Mucosa of rectum (tissue), 2 donors: ENCODE measurements at regions not wholly inside any gene's neighbourhood (a gene's known extent, or its start where the extent isn't known, plus 50 kb on each side); places are given as distances from the start of the nearest gene placed in this dataset.
A peak's percentile ranks its signal among the peaks of the same experiment; 100 is the strongest.

Experiments used
- H3K27ac ChIP-seq, 2 donors: one replicate each; pipeline ENCODE4 v1.7.0; 2013; ENCODE audit warnings: inconsistent platforms in 2 of 2, low read depth in 2 of 2, low read length in 2 of 2
- H3K27me3 ChIP-seq, 2 donors: one replicate each; pipeline ENCODE4 v1.7.0; 2013; ENCODE audit warnings: low read length in 2 of 2; ENCODE audit not compliant: control insufficient read depth in 2 of 2, insufficient read depth in 2 of 2
- H3K36me3 ChIP-seq, 2 donors: one replicate each; pipeline ENCODE4 v1.7.0; 2013; ENCODE audit warnings: low read length in 2 of 2; ENCODE audit not compliant: control insufficient read depth in 2 of 2, insufficient read depth in 2 of 2
- H3K4me1 ChIP-seq, 2 donors: one replicate each; pipeline ENCODE4 v1.7.0; 2013; ENCODE audit warnings: low read length in 2 of 2, mild to moderate bottlenecking in 1 of 2; ENCODE audit not compliant: control insufficient read depth in 2 of 2, insufficient read depth in 2 of 2
- H3K4me3 ChIP-seq, 2 donors: one replicate each; pipeline ENCODE4 v1.7.0; 2013; ENCODE audit warnings: low read length in 2 of 2
- H3K9ac ChIP-seq, 2 donors: one replicate each; pipeline ENCODE4 v1.7.0; 2013; ENCODE audit warnings: low read length in 2 of 2, low read depth in 1 of 2, mild to moderate bottlenecking in 1 of 2
- H3K9me3 ChIP-seq, 2 donors: one replicate each; pipeline ENCODE4 v1.7.0; 2013; ENCODE audit warnings: low read length in 2 of 2; ENCODE audit not compliant: control insufficient read depth in 2 of 2
- donor health status: healthy.
- donor health status: Normal muscosa, but diverticular disease.

DNA sequence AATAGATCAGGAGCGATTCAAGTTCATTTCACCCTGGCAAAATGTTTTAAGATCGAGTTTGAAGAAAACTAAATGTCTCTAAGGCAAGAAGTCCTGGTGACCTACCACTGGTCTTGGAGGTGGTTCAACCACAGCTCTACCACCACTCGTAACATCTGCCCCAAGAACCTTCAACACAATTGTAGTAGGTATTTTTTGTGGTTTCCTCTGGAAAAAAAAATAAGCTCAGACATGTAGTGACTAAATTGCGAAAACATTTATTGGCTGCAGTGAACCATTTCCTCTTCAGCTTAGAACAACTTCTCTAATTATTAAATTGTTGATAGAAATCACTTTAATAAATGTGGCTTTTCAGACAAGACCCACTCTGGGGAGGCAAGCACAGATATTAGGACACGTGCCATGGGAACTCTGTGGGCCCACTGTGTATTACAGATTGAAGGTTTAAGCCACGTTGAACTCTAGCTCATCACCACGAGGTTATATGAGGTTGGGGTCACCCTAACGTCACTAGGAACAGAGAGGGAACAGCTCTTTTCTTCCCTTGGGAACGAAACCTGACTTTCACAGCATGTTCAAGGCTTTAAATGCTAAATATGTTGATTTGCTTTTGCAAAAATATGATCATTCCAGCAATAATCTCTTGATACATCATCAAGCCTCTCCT lies 142.9 kb downstream of the HSD17B3 start:
- Histone ChIP-seq H3K9ac (no peak overlapping the region), H3K4me3 (no peak overlapping the region), H3K27ac (no peak overlapping the region), H3K4me1 (no peaks in the 10 kb centered on the region), H3K27me3 (no peaks in the 10 kb centered on the region), H3K9me3 (no peaks in the 10 kb centered on the region), H3K36me3 (no peaks in the 10 kb centered on the region)

DNA sequence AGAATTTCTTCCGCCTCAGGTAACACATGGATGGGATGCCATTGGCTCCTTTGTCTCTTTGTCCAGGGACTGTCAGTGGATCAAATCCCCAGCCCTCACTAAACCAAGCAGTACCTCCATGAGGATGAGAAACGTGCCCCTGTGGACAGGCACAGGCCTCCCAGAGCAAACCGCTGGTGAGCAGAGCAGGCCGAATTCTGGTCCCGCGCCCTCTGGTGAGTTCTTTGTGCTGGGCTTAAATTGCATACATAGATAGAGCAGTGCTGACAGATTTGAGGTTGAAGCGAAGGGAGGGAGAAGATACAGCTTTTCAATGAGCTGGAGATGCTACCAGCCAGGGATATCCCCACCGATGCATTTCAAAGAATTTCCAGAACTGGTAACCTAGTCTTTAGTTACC lies 143.8 kb downstream of the HSD17B3 start:
- Histone ChIP-seq H3K27me3 (no peaks in the 10 kb centered on the region), H3K4me3 (no peak overlapping the region), H3K4me1 (no peaks in the 10 kb centered on the region), H3K9ac (no peak overlapping the region), H3K27ac (no peak overlapping the region), H3K36me3 (no peaks in the 10 kb centered on the region), H3K9me3 (no peaks in the 10 kb centered on the region)

DNA sequence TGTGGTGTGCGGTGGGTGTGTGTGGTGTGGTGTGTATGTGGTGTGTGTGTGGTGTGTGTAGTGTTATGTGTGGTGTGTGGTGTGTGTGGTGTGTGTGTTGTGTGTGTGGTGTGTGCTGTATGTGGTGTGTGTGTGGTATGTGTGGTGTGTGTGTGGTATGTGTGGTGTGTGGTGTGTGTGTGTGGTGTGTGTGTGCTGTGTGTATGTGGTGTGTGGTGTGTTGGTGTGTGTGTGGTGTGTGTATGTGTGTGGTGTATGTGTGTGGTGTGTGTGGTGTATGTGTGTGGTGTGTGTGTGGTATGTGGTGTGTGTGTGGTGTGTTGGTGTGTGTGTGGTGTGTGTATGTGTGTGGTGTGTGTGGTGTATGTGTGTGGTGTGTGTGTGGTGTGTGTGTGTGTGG lies 144.3 kb downstream of the HSD17B3 start:
- Histone ChIP-seq H3K36me3 (no peaks in the 10 kb centered on the region), H3K9me3 (no peaks in the 10 kb centered on the region), H3K27ac (no peak overlapping the region), H3K4me3 (no peak overlapping the region), H3K27me3 (no peaks in the 10 kb centered on the region), H3K9ac (no peak overlapping the region), H3K4me1 (no peaks in the 10 kb centered on the region)

DNA sequence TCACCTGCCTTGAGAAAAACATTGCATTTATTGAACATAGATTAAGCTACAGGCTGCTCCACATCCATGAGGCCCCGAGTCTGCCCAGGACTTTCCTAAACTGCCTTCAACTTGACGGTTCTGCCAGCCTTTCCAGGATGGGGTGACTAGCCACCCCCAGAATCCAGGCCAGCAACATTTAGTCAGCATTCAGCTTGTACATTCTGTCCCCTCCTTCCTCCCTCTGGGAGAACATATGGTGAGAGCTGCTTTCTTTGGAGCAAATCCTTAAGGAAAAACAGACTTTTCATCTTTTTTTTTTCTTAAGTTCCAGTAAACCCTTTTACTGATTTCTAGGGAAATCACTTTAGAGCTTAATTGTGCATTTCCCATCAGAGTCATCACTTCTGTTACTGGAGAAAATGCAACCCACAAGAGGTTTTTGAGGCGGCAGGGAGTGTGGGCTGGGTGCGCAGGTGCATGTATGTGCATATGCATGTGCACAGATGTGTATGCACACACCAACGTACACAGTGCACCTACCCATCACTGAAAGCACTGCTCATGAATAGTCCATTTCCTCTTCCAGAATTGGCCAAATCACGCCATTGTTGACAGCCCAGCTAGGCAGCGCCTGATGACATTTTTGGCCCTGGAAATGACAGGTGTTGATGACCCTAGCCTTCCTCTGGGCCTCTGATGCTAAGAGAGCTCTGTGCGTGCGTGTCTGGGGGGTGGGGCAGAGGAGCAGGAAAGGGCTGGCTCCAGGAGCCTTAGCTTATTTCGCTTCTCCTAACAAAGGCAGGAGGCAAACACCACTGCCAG lies 145.6 kb downstream of the HSD17B3 start:
- Histone ChIP-seq H3K4me1 (no peaks in the 10 kb centered on the region), H3K36me3 (no peaks in the 10 kb centered on the region), H3K27me3 (no peaks in the 10 kb centered on the region), H3K4me3 (no peak overlapping the region), H3K9me3 (no peaks in the 10 kb centered on the region), H3K27ac (peak overlapping the region; percentile 20 to 32), H3K9ac (no peak overlapping the region)

DNA sequence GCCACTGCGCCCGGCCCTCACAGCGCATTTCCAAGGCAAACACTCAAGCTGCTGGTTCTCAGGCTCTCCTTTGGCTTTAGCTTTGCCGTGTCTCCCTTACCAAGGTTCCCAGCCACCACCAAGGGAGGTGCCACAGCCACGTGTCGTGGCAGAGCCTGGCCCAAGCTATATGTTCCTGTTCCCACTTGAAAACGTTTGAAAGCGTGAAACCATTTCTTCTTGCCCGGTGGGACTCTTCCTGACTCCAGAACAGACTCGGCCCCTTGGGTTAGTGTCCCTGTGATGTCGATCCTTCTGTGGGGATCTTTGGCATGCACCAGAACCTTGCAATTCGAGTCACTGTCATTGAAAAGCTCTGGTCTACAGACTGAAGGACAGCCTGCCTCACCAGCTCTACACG lies 147.9 kb downstream of the HSD17B3 start:
- H3K9ac ChIP-seq = no peak overlapping the region
- H3K4me3 ChIP-seq = no peak overlapping the region
- no peaks in the 10 kb centered on the region for H3K9me3 ChIP-seq
- H3K27me3 ChIP-seq = no peaks in the 10 kb centered on the region
- H3K27ac ChIP-seq = no peak overlapping the region
- peaks cover 0 to 4% of the 10 kb centered on the region in 2 donors for H3K4me1 ChIP-seq
- H3K36me3 ChIP-seq = no peaks in the 10 kb centered on the region

DNA sequence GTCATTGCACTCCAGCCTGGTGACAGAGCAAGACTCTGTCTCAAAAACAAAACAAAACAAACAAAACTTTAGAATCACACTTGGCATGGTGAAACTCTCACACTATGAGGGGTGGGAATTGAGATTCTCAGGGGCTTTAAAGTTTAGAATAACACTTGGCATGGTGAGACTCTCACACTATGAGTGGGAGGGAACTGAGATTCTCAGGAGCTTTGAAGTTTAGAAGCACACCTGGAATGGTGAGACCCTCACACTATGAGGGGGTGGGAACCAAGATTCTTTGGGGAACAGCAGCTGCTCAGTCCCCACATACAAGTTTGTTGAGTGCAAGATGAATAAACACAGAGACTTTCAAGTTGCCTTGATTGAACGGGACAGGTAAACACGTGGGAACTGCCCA lies 149.4 kb downstream of the HSD17B3 start:
- Histone ChIP-seq H3K36me3 (no peaks in the 10 kb centered on the region), H3K4me1 (peaks cover 0 to 4% of the 10 kb centered on the region in 2 donors), H3K27me3 (no peaks in the 10 kb centered on the region), H3K9ac (no peak overlapping the region), H3K27ac (no peak overlapping the region), H3K9me3 (no peaks in the 10 kb centered on the region), H3K4me3 (no peak overlapping the region)

DNA sequence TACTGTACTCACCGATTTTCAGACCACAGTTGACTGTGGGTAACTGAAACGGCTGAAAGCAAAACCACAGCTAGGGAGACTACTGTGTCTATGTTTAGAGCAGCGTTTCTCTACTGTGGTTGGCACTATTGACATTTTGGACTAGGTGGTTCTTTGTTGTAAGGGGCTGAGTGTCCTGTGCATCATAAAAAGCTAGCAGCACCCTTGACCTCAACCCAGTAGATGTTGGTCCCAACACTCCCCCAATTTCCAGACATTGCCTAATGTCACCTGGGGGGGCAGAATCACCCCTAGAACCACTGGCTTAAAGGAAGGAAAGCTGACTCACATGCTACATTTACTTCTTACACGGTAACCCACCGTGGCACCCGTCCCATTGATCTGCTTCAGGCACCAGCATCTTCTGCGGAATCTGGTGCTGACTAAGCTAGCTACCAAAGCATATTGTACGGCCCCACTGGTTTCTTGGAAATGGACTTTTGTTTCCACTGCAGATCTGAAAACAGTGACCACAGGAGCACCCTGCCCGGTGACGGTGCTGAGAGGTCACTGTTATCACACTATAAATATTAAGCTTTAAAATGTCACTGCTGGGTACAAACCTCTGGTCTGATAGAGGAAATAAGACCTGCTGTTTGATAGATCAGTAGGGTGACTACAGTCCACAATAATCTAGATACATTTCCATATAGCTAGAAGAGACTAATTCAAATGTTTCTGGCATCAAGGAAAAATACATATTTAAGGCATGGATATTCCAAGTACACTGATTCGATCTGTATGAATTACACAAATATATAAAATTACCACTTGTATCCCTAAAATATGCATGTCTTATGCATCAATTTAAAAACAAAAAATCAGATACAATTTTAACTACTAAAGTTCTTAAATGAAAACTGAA lies 151.4 kb downstream of the HSD17B3 start:
- Histone ChIP-seq H3K4me1 (peaks cover 0 to 4% of the 10 kb centered on the region in 2 donors), H3K27ac (no peak overlapping the region), H3K27me3 (no peaks in the 10 kb centered on the region), H3K4me3 (no peak overlapping the region), H3K9me3 (no peaks in the 10 kb centered on the region), H3K36me3 (no peaks in the 10 kb centered on the region), H3K9ac (no peak overlapping the region)

DNA sequence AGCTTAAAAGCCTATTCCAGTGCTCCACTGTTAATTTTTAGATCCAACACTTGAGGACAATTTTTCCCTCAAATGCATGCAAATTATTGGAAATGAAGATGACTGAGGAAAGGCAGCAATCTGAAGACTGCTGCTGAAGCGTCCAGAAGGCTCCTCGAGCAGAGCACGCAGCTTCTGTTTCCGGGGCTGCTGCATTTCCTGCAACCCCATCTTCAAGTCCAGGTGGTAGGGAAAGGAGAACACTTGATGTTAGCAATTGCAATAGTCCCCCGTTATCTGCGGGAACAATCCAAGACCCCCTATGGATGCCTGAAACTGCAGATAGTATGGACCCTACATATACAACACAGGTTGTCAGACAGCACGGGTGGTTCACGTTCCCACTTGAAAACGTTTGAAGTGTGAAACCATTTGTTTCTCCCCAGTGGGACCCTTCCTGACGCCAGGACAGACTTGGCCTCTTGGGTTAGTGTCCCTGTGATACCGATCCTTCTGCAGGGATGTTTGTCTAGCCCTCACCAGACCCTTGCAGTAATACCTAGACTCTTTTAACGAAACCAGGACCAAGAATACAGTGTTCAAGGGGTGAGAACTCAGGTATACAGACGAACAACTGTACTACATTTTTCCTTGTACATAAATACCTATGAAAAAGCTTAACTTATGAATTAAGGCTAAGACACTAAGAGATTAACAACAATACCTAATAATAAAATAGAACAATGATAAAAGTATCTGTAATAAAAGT lies 152.3 kb downstream of the HSD17B3 start:
- H3K4me3 ChIP-seq = peak overlapping the region in 1 of 2 donors; percentile 14
- peaks cover 0 to 4% of the 10 kb centered on the region in 2 donors for H3K4me1 ChIP-seq
- H3K36me3 ChIP-seq = no peaks in the 10 kb centered on the region
- H3K27ac ChIP-seq = no peak overlapping the region
- H3K27me3 ChIP-seq = no peaks in the 10 kb centered on the region
- H3K9ac ChIP-seq = no peak overlapping the region
- H3K9me3 ChIP-seq = no peaks in the 10 kb centered on the region

DNA sequence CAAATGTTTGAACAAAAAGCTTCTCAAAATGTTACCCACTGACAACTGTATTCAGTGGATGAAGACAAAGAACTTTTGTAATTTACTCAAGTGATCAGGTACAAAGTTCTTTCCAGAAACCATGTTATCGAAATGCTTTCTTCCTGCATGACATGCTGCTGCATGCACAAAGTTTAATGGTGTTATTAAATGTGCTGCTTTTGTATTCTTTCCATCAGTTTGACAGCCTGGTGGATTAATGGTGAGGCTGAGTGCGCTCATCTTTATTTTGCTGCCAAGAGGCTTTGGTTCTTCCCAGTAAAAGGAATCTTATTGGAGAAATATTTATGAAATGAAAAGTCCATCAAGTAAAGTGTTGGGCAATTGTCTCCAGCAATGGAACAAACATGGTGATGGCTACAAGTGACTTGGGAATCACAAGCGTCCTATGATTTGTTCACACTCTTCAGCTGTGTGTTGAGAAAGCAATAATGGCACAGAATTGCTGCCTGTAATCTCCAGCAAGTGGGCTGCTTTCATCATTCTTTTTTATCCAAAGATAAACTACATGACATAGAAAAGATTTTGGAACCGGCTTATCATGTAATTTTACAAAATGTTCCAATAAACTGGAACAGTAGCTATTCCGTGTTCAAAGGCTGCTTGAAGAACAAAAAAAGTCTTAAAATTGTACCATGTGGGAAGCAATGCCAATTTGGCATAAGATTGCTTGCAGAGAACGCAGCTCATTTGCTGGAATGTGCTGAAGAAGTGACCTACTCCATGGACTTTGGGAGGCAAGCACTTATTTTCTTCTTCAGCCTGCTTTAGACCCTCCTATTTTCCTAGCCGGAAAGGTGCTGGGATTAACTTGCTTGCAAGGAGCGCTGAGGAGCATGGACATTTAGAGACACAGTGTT lies 153.1 kb downstream of the HSD17B3 start:
- Histone ChIP-seq H3K9ac (no peak overlapping the region), H3K27me3 (no peaks in the 10 kb centered on the region), H3K36me3 (no peaks in the 10 kb centered on the region), H3K4me3 (no peak overlapping the region), H3K4me1 (peaks cover 0 to 4% of the 10 kb centered on the region in 2 donors), H3K9me3 (no peaks in the 10 kb centered on the region), H3K27ac (peak overlapping the region; percentile 1 to 21)
